ENCODE measurements at regions not wholly inside any gene's neighbourhood (a gene's known extent, or its start where the extent isn't known, plus 50 kb on each side); places are given as distances from the start of the nearest gene placed in this dataset.

- TF ChIP-seq TAF1 (IDR thresholded peaks at IDR 0.05; ENCODE audit: low read depth, low read length) (no peak), SPI1 (IDR thresholded peaks at IDR 0.05; ENCODE audit: low read depth, low read length) (no peak), POLR2A (IDR thresholded peaks at IDR 0.05; ENCODE audit: low read depth, low read length) (no peak), POLR2AphosphoS5 (IDR thresholded peaks at IDR 0.05; ENCODE audit: low read depth, low read length) (no peak), PAX5 (IDR thresholded peaks at IDR 0.05; ENCODE audit: insufficient read depth, low read length, severe bottlenecking) (no peak), POU2F2 (IDR thresholded peaks at IDR 0.05; ENCODE audit: low read depth, low read length) (no peak)
Measured at GRCh38 chr2:558879-559278, 118.3 kb downstream of the TMEM18 start.

Data from GM12891 (cell line).